Bronchial epithelial cell (primary cell): ENCODE measurements at regions not wholly inside any gene's neighbourhood (a gene's known extent, or its start where the extent isn't known, plus 50 kb on each side); places are given as distances from the start of the nearest gene placed in this dataset.
"Not testable (repeated sequence)": the region's sequence is repeated elsewhere in the genome, so short reads cannot be mapped to it uniquely, and the experiment has no call there.

ENCODE experiments used
- DNase-seq: peaks from one replicate; pipeline ENCODE4 v3.0.0-alpha.2; 2010; ENCODE audit warnings: low read depth
- FAIRE-seq: peaks from 2 replicates; lab custom pipeline; 2011; peaks lifted over from hg19 to GRCh38; lab: Jason Lieb, UNC
- H3K27me3 ChIP-seq: 2 replicates; pipeline ENCODE4 v1.5.1; 2011; ENCODE audit warnings: low read length; ENCODE audit not compliant: control insufficient read depth, insufficient read depth
- H3K36me3 ChIP-seq: 2 replicates; pipeline ENCODE4 v1.5.1; 2011; ENCODE audit warnings: low read length; ENCODE audit not compliant: control insufficient read depth, insufficient read depth
- H3K4me3 ChIP-seq: 2 replicates; pipeline ENCODE4 v1.5.1; 2011; ENCODE audit warnings: mild to moderate bottlenecking, low read depth, low read length, control low read depth
- CTCF ChIP-seq: IDR thresholded peaks from 2 replicates; pipeline ENCODE4 v1.5.1; 2011; ENCODE audit warnings: mild to moderate bottlenecking, moderate library complexity, low read length, control low read depth, inconsistent platforms; ENCODE audit not compliant: insufficient read depth, severe bottlenecking

GRCh38 chr11:4315292-4315691 is 52.9 kb downstream of the OR52B4 start:
- H3K27me3 ChIP-seq, DNase-seq, FAIRE-seq, H3K4me3 ChIP-seq, H3K36me3 ChIP-seq: not testable (repeated sequence)

GRCh38 chr11:4277225-4277624 is 91.0 kb downstream of the OR52B4 start:
- not testable (repeated sequence) for H3K36me3 ChIP-seq, DNase-seq, H3K27me3 ChIP-seq, H3K4me3 ChIP-seq, FAIRE-seq

- not testable (repeated sequence) for FAIRE-seq
Measured at GRCh38 chr11:4251085-4251484, 117.1 kb downstream of the OR52B4 start.

GRCh38 chr11:4249475-4249874 is 118.7 kb downstream of the OR52B4 start:
- not testable (repeated sequence) for H3K27me3 ChIP-seq, H3K4me3 ChIP-seq, DNase-seq, H3K36me3 ChIP-seq, FAIRE-seq

More at GRCh38 chr11:4251085-4251484, 117.1 kb downstream of the OR52B4 start:
- H3K4me3 ChIP-seq, H3K27me3 ChIP-seq, H3K36me3 ChIP-seq, DNase-seq: not testable (repeated sequence)

- DNase-seq, H3K4me3 ChIP-seq, FAIRE-seq: not testable (repeated sequence)
Measured at GRCh38 chr11:4237771-4238170, 130.4 kb downstream of the OR52B4 start.

GRCh38 chr11:4218857-4219256 is 124.3 kb downstream of the RRM1 start:
- DNase-seq, H3K36me3 ChIP-seq, H3K4me3 ChIP-seq, H3K27me3 ChIP-seq, FAIRE-seq: not testable (repeated sequence)

More at GRCh38 chr11:4237771-4238170, 130.4 kb downstream of the OR52B4 start:
- not testable (repeated sequence) for H3K36me3 ChIP-seq, H3K27me3 ChIP-seq

- TF ChIP-seq CTCF, result no peak
- no peak for DNase-seq
- no peaks in the 10 kb centered on the region for H3K27me3 ChIP-seq
- no peaks in the 10 kb centered on the region for H3K36me3 ChIP-seq
- no peak overlapping the region for H3K4me3 ChIP-seq
- no peak for FAIRE-seq
Measured at GRCh38 chr11:4213746-4214145, 119.1 kb downstream of the RRM1 start.

- FAIRE-seq (no peak), DNase-seq (no peak)
- no peaks in the 10 kb centered on the region for H3K27me3 ChIP-seq
- H3K4me3 ChIP-seq, result no peak overlapping the region
- TF ChIP-seq CTCF, result no peak
- H3K36me3 ChIP-seq, result no peaks in the 10 kb centered on the region
Measured at GRCh38 chr11:4211991-4212390, 117.4 kb downstream of the RRM1 start.

GRCh38 chr11:4203603-4204360 is 109.2 kb downstream of the RRM1 start:
- DNase-seq, result no peak
- no peak overlapping the region for H3K4me3 ChIP-seq
- no peaks in the 10 kb centered on the region for H3K36me3 ChIP-seq
- H3K27me3 ChIP-seq, result no peaks in the 10 kb centered on the region
- FAIRE-seq, result no peak
- TF ChIP-seq CTCF, result no peak
